ENCODE measurements at regions not wholly inside any gene's neighbourhood (a gene's known extent, or its start where the extent isn't known, plus 50 kb on each side); places are given as distances from the start of the nearest gene placed in this dataset.
"Not testable (repeated sequence)": the region's sequence is repeated elsewhere in the genome, so short reads cannot be mapped to it uniquely, and the experiment has no call there.

- DNase-seq: not testable (repeated sequence)
These were observed 54.9 kb upstream of the NBPF12 start for GRCh38 chr1:146883190-146883589.

- DNase-seq: not testable (repeated sequence)
These were observed 57.0 kb upstream of the NBPF12 start for GRCh38 chr1:146881096-146881495.

- not testable (repeated sequence) for DNase-seq
These were observed 74.3 kb upstream of the NBPF12 start for GRCh38 chr1:146863799-146864319.

GRCh38 chr1:146853147-146853546, 85.0 kb upstream of the NBPF12 start:
- not testable (repeated sequence) for DNase-seq

- not testable (repeated sequence) for DNase-seq
These were observed 87.7 kb upstream of the NBPF12 start for GRCh38 chr1:146850352-146850889.

- DNase-seq: not testable (repeated sequence)
These were observed 99.4 kb upstream of the NBPF12 start for GRCh38 chr1:146838725-146839124.

- DNase-seq: not testable (repeated sequence)
These were observed 111.2 kb upstream of the NBPF12 start for GRCh38 chr1:146826957-146827356.

- DNase-seq: not testable (repeated sequence)
These were observed 143.9 kb upstream of the NBPF12 start for GRCh38 chr1:146794236-146794635.

GRCh38 chr1:146792725-146793124, 145.4 kb upstream of the NBPF12 start:
- DNase-seq: not testable (repeated sequence)

- DNase-seq: not testable (repeated sequence)
These were observed 153.7 kb upstream of the NBPF12 start for GRCh38 chr1:146784212-146784940.

GRCh38 chr1:146781235-146781634, 156.9 kb upstream of the NBPF12 start:
- DNase-seq: not testable (repeated sequence)

GRCh38 chr1:146777826-146778602, 160.1 kb upstream of the NBPF12 start:
- DNase-seq: not testable (repeated sequence)

- DNase-seq: not testable (repeated sequence)
These were observed 163.1 kb upstream of the NBPF12 start for GRCh38 chr1:146774988-146775387.

GRCh38 chr1:146774271-146774670, 163.9 kb upstream of the NBPF12 start:
- DNase-seq: not testable (repeated sequence)

- DNase-seq: not testable (repeated sequence)
These were observed 166.7 kb upstream of the NBPF12 start for GRCh38 chr1:146771409-146771808.

GRCh38 chr1:146770998-146771397, 167.1 kb upstream of the NBPF12 start:
- DNase-seq: not testable (repeated sequence)

- not testable (repeated sequence) for DNase-seq
These were observed 174.9 kb upstream of the NBPF12 start for GRCh38 chr1:146763234-146763633.

- DNase-seq: not testable (repeated sequence)
These were observed 181.3 kb upstream of the NBPF12 start for GRCh38 chr1:146756858-146757257.

GRCh38 chr1:146748686-146749085, 189.4 kb upstream of the NBPF12 start:
- not testable (repeated sequence) for DNase-seq

- peak; percentile 33 for DNase-seq
These were observed 206.0 kb upstream of the NBPF12 start for GRCh38 chr1:146731981-146732680.

GRCh38 chr1:146729642-146730344, 208.3 kb upstream of the NBPF12 start:
- DNase-seq: not testable (repeated sequence)

- not testable (repeated sequence) for DNase-seq
These were observed 223.1 kb upstream of the NBPF12 start for GRCh38 chr1:146715054-146715453.
